GM18519 (cell line): ENCODE measurements at regions not wholly inside any gene's neighbourhood (a gene's known extent, or its start where the extent isn't known, plus 50 kb on each side); places are given as distances from the start of the nearest gene placed in this dataset.

Experiments used
- ATAC-seq: cut with Tn5 transposase; IDR thresholded peaks from one replicate; pipeline ENCODE4 v1.9.1; 2021; ENCODE audit warnings: mild to moderate bottlenecking, moderate library complexity; ENCODE audit not compliant: unreplicated experiment, low FRiP score

- no peak for ATAC-seq
These were observed 200.4 kb upstream of the PMFBP1 start for GRCh38 chr16:72372087-72373045.

DNA sequence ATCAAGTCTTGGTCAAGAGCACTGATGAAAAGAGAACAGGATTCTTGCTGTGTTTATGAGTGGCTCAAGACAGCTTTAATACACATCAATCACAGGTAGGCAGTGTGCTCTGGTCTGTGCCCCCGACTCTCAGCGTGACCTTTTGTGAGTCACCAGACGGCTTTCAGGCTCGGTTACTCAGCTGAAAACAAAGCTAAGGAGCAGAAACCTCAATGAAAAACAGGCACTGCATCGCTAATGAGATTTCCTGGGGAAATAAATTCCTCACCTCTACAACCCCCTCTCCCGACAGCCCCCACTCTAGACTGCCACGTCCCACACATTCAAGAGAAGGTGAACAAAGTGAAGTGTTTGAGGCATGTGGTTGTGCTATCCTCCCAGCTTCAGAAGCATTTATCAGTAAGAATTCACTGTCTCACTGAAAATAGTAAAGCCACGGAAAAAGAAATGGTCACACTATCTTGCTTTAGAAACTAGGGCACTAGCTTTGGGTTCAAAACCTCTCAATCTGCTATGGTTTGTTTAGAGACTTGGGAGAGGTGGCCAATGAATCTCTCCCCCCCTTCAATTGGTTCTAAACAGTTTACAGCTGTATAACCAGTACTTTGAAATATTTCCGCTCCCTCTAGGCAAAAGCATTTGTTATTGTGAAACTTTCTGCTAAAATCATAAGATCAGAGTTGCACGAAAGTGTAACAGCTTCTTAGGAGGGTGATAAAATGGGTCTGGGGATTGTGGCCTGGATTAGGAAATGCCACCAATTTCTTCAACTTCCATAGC lies 199.5 kb upstream of the PMFBP1 start:
- ATAC-seq, result no peak

DNA sequence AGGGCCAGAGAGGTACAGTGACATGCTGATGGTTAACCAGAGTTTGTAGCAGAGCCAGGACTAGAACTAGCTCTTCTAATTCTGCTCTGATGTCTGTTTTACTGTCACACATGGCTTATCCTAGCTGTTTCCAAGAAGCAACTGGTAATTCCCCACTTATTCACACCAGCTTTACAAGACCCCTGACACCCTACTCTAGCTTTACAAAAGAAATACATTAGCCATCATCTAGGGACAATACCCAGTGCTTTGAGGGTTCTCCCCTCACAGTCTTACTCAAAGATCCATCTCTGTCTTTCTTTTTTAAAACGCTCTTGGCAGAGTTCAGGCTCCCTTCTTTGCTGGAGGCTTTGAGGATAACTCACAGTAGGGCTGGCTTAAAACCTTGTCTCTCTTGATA lies 197.3 kb upstream of the PMFBP1 start:
- no peak for ATAC-seq

DNA sequence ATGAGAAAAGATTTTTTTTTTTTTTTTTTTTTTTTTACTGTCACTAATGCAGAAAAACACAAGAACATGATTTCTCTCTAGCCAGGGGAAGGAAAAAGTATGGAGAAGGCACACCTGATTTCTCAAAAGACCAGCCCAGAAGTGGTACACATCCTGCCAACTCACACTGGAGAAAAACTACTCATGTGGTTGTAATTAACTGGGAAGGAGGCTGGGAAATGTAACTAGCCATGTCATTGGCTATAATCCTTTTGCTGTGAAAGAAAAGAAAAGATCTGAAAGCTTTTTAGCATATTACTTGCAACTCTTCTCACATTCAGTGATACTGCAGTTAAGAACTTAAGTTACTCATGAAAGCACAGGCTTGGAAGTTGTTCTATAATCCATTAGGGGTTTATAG lies 195.9 kb upstream of the PMFBP1 start:
- ATAC-seq, result no peak

DNA sequence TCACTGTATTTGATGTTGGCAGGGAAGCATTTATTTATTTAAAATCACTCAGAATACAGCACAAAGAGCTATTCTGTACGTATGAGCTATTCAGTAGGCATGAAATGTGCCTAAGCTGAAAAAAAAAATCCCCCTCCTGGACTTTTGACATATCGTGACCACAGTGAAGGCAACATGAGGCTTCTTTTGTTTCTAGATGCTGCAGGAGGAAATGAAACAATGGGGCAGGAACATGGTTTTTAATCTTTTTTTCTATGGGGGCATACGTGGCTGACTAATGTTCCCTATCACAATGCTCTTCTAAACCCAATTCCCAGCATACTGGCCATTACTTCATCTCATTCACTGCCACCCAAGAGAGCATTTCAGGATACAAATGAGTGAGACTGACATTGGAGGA lies 191.0 kb upstream of the PMFBP1 start:
- ATAC-seq, result no peak

- no peak for ATAC-seq
These were observed 190.5 kb upstream of the PMFBP1 start for GRCh38 chr16:72362476-72362875.

DNA sequence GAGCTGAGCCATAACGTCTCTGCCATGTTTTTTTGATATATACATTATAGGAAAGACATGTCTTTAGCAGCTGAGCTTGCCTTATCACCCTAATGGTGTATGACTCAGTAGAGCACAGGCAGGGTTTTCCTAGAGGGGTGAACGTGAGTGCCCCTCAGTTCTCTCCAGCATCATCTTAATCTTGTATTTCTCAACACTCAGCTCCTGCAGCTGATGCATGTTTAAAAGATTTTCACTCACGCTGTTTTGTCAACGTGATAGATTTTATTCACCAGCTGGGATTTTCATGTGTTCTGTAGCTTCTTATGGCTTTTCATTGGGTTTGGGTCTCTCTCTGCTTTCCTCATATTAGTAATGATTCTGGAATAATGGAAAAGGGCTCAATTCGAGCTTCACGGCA lies 186.0 kb upstream of the PMFBP1 start:
- no peak for ATAC-seq

- no peak for ATAC-seq
These were observed 183.6 kb upstream of the PMFBP1 start for GRCh38 chr16:72355561-72355960.

- ATAC-seq, result no peak
These were observed 177.8 kb upstream of the PMFBP1 start for GRCh38 chr16:72349719-72350118.

GRCh38 chr16:72332926-72333325 lies 161.0 kb upstream of the PMFBP1 start:
- no peak for ATAC-seq

DNA sequence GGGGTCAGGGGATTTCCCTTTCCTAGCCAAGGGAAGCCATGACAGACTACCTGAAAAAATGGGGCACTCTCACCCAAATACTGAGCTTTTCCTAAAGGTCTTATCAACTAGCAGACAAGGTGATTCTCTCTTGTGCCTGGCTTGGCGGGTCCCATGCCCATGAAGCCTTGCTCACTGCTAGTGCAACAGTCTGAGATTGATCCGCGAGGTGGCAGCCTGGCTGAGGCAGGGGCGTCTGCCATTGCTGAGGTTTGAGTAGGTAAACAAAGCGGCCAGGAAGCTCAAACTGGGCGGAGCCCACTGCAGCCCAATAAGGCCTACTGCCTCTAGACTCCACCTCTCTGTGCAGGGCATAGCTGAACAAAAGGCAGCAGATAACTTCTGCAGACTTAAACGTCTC lies 152.6 kb upstream of the PMFBP1 start:
- ATAC-seq, result no peak

DNA sequence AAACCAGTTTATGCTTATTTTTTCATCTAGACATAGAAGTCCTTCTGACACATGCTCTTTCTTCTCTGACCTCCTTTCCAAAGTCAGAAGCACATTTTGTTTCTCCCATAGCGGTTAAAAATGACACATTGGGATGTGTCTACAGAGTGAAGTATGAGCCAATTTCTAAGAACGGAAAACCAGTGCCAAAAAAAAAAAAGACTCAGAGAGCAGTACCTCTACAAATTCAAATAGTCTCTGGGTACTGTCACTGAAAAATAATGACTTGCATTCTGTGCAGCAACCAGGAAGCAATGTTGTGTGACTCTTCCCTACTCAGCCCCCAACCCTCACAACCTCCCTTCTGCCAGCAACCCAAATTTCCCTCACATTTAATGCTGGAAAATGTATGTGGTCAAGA lies 145.5 kb upstream of the PMFBP1 start:
- no peak for ATAC-seq

DNA sequence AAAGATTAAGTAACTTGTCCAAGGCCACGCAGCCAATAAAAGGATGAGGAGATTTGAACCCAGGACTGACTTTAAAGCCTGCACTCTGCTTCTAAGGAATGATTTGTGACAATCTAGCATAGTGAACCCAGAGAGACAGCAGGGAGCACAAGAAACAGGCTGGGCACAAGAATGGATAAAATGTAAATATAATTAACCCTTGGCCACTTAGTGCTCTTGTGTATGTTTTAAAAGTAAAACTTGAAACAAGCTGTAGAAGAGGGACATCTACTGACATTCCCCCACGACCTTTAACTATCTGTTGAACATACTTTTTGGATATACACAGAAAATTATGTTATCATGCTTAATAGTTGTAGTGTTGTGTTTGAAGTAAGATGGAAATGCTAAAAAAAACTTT lies 141.9 kb upstream of the PMFBP1 start:
- no peak for ATAC-seq

GRCh38 chr16:72312828-72313227 lies 140.9 kb upstream of the PMFBP1 start:
- ATAC-seq, result no peak

- ATAC-seq, result no peak
These were observed 139.5 kb upstream of the PMFBP1 start for GRCh38 chr16:72311426-72311825.

DNA sequence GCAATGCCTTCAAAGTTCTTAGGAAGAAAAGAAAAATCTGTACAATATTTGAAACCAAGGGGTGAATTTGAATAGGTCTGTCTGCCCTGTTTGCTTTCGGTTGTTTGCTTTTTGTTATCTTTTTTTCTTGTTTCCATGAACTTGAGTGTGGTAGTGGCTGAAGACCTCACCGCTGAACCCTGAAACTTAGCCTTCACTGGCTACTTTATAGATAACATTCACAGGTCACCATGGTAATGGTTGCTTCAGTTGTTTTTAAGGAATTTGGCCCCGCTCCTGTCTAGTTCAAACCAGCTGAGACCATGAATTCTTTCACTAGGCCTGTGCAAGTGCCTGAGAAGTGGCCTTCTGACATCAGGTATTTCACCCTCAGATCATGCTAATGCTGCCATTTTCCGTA lies 137.0 kb upstream of the PMFBP1 start:
- no peak for ATAC-seq

GRCh38 chr16:72308396-72308795 lies 136.4 kb upstream of the PMFBP1 start:
- ATAC-seq, result no peak

- ATAC-seq, result no peak
These were observed 130.4 kb upstream of the PMFBP1 start for GRCh38 chr16:72302332-72302731.

GRCh38 chr16:72301523-72302236 lies 129.7 kb upstream of the PMFBP1 start:
- ATAC-seq, result no peak

DNA sequence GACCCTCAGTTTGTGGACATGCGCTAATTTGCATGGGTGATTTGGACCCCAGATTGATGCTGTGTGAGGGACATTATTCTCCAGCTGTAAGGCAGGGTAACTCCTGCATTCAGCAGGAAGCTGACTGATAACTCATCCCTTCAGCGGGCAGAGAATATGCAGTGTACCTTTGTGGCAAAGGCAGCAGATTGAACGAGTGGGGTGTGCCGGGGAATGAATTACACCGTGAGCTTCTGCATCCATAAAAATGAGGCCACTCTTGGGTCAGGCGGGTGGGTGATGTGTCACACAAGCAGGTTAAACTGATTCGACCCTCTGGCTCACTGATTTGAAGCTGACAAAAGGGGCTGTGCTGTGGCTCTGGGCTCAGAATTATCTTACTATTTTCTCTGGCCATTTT lies 128.9 kb upstream of the PMFBP1 start:
- no peak for ATAC-seq

- no peak for ATAC-seq
These were observed 127.8 kb upstream of the PMFBP1 start for GRCh38 chr16:72299684-72300243.
